ENCODE measurements at regions not wholly inside any gene's neighbourhood (a gene's known extent, or its start where the extent isn't known, plus 50 kb on each side); places are given as distances from the start of the nearest gene placed in this dataset.

DNA sequence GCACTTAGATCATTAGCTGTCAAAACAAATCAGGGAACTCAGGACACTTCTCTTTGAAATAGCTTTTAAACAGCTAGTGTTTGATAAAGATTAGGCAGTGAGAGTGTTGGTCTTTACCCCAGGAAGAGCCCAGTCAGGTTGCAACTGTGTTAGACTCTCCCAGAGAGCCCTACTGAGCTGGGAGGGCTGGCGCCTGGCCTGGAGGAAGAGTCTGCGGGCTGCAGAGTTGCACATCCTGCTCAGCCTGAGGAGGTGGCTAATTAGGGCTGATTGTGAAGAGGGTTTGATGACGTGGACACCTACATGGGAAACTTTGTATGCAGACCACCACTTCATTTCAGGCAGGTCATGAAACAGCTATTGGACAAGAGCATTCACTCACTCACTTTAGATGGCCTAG is 112.0 kb downstream of the TMEM174 start:
- Mint-ChIP-seq H3K27ac (no peak overlapping the region), H3K4me1 (ENCODE audit: low read depth) (no peaks in the 10 kb centered on the region), H3K9me3 (peaks cover 8% of the 10 kb centered on the region), H3K36me3 (ENCODE audit: low read depth) (no peaks in the 10 kb centered on the region), H3K4me3 (no peak overlapping the region), H3K27me3 (ENCODE audit: insufficient read depth) (peaks cover 28% of the 10 kb centered on the region)
- intact Hi-C loops (cut with micrococcal nuclease), result no loop called here
- DNase-seq (ENCODE audit: low spot score), result no peak

DNA sequence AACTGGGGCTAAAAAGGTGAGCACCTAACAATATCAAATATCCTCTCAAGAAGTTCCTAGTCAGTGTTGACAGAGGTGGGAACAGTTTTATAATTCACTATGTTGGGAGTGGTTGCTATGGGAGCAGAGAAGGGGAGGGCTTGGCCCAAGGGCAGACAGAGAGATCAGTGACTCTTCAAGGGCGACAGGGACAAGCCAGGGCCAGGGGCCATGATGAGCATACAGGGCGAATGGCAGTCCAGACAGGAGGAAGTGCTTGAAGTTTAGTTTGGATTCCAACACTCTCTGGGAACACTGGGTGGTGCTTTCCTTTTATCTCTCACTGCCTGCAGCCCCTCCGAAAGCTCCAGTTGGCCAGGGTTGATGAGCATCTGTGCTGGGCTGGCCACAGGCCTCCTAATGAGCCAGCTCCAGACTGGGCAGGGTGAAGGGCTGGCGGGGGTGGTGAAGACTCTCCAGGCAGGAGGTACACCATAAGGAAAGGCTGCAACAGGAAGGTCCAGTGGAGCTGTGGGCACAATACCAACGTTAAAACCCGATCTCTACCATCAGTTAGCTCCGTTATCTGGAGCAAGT is 111.3 kb downstream of the TMEM174 start:
- Mint-ChIP-seq H3K27ac (no peak overlapping the region), H3K4me3 (no peak overlapping the region), H3K36me3 (ENCODE audit: low read depth) (no peaks in the 10 kb centered on the region), H3K27me3 (ENCODE audit: insufficient read depth) (peaks cover 30% of the 10 kb centered on the region), H3K4me1 (ENCODE audit: low read depth) (no peaks in the 10 kb centered on the region), H3K9me3 (peaks cover 8% of the 10 kb centered on the region)
- intact Hi-C loops (cut with micrococcal nuclease), result no loop called here
- DNase-seq (ENCODE audit: low spot score), result no peak

DNA sequence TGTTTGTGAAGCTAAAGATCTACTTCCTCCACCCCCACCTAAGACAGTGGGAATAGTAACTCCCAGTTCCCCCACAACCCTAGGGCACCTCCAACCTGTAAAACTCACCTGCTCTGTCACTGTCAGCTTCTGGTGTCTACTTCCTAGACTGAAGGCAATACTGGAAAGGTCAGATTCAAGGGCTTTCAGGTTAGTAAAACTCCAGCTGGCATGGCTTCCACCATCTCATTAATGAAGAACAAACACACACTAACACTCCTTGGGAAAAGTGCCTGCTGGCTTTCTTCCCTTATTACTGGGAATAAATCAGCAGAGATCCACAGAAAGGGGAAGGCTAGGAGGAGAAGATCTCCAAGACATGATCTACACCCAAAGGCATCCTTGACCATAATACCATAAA is 109.9 kb downstream of the TMEM174 start:
- no peak overlapping the region for H3K27ac Mint-ChIP-seq
- intact Hi-C loops (cut with micrococcal nuclease), result no loop called here
- H3K36me3 Mint-ChIP-seq (ENCODE audit: low read depth), result no peaks in the 10 kb centered on the region
- no peak for DNase-seq (ENCODE audit: low spot score)
- no peak overlapping the region for H3K4me3 Mint-ChIP-seq
- H3K4me1 Mint-ChIP-seq (ENCODE audit: low read depth), result no peaks in the 10 kb centered on the region
- peaks cover 30% of the 10 kb centered on the region for H3K27me3 Mint-ChIP-seq (ENCODE audit: insufficient read depth)
- peaks cover 8% of the 10 kb centered on the region for H3K9me3 Mint-ChIP-seq

DNA sequence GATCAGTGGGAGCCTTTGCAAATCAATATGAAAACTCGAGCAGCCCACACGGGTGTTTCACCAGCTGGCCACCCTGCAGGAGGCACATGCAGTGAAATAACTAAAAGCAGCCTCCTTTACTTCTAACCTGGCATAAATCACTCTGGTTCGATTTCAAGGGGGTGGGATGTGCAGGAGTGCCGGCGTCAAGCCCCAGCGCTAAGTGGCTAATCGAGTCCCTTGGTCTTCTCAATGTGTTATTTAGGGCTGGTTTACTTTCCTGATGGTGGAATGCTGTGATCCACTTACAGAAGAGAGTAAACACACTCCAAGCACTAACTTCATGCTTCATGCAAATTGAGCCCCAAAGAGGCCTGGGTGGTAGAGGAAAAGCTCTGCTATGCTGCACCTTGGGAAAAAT is 109.4 kb downstream of the TMEM174 start:
- peaks cover 8% of the 10 kb centered on the region for H3K9me3 Mint-ChIP-seq
- peaks cover 30% of the 10 kb centered on the region for H3K27me3 Mint-ChIP-seq (ENCODE audit: insufficient read depth)

DNA sequence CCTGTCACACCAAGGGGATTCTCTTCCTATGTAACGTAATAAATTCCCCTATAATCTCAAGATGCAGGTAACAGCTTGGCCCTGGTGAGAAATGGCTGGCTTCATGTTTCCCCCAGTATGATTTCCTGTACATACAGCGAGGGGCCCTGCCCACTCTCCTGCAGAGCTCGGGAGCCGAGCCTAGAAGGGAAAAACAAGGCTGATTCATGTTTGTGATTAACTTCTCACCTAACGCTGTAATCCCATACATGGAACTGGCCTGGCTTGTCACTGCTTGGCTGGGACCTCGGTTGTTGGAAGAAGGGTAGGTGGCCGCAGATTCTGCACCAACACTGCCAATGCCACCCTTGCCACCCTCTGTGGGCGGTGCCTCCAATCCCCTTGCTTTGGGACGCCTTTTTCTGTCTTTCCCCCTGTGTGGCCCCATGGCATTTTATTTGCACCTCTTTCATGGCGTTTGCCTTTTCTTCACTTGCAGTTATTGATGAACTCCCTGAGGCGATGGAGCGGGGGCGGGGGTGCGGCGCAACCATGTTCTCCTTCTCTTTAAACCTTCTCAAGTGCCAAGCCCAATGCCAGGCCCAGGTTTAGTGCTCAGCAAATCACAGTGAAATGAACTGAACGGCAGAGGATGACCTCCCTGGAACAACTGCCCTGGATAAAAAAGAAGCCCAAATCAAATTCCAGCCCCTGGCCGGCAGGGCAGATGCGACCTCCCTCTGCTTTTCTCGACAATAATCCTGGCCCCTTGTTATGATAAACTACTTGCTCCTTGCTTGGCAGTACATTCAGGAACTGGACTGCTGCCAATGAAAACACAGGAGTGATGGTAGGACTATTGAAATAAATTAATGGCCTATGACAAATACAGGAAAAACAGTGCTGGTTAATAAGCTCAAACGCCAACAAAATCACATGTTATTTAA is 108.1 kb downstream of the TMEM174 start:
- H3K4me1 Mint-ChIP-seq (ENCODE audit: low read depth), result no peaks in the 10 kb centered on the region
- H3K9me3 Mint-ChIP-seq, result no peaks in the 10 kb centered on the region
- peaks cover 33% of the 10 kb centered on the region for H3K27me3 Mint-ChIP-seq (ENCODE audit: insufficient read depth)
- no peak overlapping the region for H3K4me3 Mint-ChIP-seq
- intact Hi-C loops (cut with micrococcal nuclease), result no loop called here
- no peaks in the 10 kb centered on the region for H3K36me3 Mint-ChIP-seq (ENCODE audit: low read depth)
- no peak for DNase-seq (ENCODE audit: low spot score)
- H3K27ac Mint-ChIP-seq, result no peak overlapping the region

More for the DNA sequence above, 109.4 kb downstream of the TMEM174 start:
- no peak overlapping the region for H3K4me3 Mint-ChIP-seq
- no peaks in the 10 kb centered on the region for H3K4me1 Mint-ChIP-seq (ENCODE audit: low read depth)
- intact Hi-C loops (cut with micrococcal nuclease), result no loop called here
- no peaks in the 10 kb centered on the region for H3K36me3 Mint-ChIP-seq (ENCODE audit: low read depth)
- H3K27ac Mint-ChIP-seq, result no peak overlapping the region
- no peak for DNase-seq (ENCODE audit: low spot score)

DNA sequence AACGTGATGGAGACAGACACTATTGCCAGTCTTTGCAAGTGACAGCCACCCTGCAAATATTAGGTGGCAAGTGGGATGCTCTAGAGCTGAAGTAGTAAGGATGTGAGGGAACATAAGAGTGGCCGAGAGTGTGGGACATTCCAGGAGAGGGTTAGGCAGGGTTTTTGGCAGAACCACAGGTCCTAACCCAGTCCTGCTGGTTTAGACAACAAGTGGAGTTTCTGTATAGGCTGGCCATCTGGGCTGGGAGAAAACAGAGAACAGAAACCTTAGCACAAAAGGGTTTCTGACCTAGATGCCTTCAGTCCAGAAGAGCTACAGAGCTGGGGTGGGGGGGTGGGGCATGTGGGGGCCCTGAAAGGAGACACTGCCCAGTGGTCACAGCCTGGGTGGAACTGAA is 107.4 kb downstream of the TMEM174 start:
- Mint-ChIP-seq H3K4me1 (ENCODE audit: low read depth) (no peaks in the 10 kb centered on the region), H3K36me3 (ENCODE audit: low read depth) (no peaks in the 10 kb centered on the region), H3K27me3 (ENCODE audit: insufficient read depth) (peaks cover 31% of the 10 kb centered on the region), H3K9me3 (no peaks in the 10 kb centered on the region), H3K27ac (no peak overlapping the region), H3K4me3 (no peak overlapping the region)
- intact Hi-C loops (cut with micrococcal nuclease), result no loop called here
- no peak for DNase-seq (ENCODE audit: low spot score)

DNA sequence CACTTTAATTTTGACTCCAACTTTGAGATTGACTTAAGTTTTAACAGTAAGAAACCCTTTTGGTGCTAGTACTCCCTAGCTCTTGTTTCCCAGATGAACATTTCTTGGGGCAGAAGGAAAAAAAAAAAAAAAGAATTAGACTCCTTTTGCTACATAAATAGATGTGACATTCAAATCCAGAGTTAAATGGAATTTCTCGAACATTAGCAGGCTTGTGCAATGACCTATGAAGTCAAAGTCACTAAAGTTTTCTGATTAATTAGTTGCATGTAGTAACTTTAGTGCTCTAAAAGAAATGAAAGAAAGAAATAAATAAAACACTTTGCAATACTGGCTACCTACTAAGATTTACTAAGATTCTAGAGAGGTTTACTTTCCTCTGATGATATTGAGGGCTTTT is 106.8 kb downstream of the TMEM174 start:
- H3K27me3 Mint-ChIP-seq (ENCODE audit: insufficient read depth), result peaks cover 31% of the 10 kb centered on the region
- H3K9me3 Mint-ChIP-seq, result no peaks in the 10 kb centered on the region

DNA sequence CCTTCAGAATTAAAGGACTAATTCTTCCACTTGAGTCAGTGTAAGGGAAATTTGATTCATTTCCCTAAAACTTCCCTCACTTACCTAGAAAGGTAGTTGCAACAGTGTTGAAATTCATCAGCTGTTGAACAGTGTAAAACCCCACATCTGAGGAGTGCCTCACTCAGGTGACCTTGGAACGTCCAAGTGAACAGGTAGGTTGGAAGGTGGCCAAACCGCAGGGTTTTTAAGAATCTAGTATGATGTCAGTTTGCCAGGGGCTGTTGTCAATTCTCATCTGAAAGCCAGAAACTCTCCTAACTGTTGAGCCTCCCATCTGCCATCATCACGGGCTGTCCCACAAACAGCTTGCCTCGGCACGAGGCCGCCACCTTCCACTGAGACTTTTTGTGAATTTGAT is 105.7 kb downstream of the TMEM174 start:
- Mint-ChIP-seq H3K36me3 (ENCODE audit: low read depth) (no peaks in the 10 kb centered on the region), H3K9me3 (no peaks in the 10 kb centered on the region), H3K4me3 (no peak overlapping the region), H3K27ac (no peak overlapping the region), H3K4me1 (ENCODE audit: low read depth) (no peaks in the 10 kb centered on the region), H3K27me3 (ENCODE audit: insufficient read depth) (peaks cover 28% of the 10 kb centered on the region)
- no peak for DNase-seq (ENCODE audit: low spot score)
- intact Hi-C loops (cut with micrococcal nuclease), result no loop called here

More for the DNA sequence above, 106.8 kb downstream of the TMEM174 start:
- no peak overlapping the region for H3K4me3 Mint-ChIP-seq
- H3K4me1 Mint-ChIP-seq (ENCODE audit: low read depth), result no peaks in the 10 kb centered on the region
- H3K27ac Mint-ChIP-seq, result no peak overlapping the region
- H3K36me3 Mint-ChIP-seq (ENCODE audit: low read depth), result no peaks in the 10 kb centered on the region
- intact Hi-C loops (cut with micrococcal nuclease), result no loop called here
- DNase-seq (ENCODE audit: low spot score), result no peak

DNA sequence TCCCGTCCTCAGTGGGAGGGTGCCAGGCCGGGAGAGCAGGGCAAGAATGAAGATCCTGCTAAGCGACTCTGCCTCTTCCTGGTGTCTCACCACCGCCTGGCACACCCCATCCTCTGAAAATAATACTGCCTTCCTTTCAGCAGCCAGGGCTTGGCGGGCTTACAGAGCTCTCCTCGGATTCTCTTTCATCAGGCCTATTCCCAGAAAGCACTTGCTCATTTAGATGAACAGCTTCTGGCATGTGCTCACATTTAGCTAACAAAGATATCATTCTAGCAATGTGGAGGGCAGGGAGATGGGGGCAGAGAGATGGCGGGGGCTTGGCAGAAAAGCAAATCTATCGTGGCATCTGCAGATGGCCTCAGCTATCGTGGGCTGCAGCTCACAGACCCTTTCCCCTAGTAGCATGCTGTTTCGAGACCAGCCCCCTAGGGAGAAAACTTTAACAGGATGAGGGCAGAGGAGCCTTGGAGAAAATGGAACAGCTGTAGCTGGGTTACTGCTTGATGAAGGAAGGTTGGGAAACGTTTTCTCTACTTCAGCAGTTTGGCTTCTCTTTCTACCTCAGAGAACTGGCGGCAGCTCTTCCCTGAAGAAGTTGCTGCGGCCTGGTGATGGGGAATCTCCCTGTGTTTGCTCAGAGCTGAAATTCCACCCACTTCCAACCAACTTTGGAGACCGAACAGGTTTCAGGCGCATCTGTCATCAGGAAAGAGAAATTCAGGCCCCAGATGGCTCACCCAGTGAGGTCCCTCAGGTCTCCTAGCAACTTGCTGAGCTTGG is 102.1 kb downstream of the TMEM174 start:
- peaks cover 16% of the 10 kb centered on the region for H3K27me3 Mint-ChIP-seq (ENCODE audit: insufficient read depth)
- no peaks in the 10 kb centered on the region for H3K9me3 Mint-ChIP-seq
- no peak overlapping the region for H3K4me3 Mint-ChIP-seq
- H3K27ac Mint-ChIP-seq, result no peak overlapping the region
- H3K4me1 Mint-ChIP-seq (ENCODE audit: low read depth), result no peaks in the 10 kb centered on the region
- DNase-seq (ENCODE audit: low spot score), result no peak
- intact Hi-C loops (cut with micrococcal nuclease), result no loop called here
- H3K36me3 Mint-ChIP-seq (ENCODE audit: low read depth), result no peaks in the 10 kb centered on the region

DNA sequence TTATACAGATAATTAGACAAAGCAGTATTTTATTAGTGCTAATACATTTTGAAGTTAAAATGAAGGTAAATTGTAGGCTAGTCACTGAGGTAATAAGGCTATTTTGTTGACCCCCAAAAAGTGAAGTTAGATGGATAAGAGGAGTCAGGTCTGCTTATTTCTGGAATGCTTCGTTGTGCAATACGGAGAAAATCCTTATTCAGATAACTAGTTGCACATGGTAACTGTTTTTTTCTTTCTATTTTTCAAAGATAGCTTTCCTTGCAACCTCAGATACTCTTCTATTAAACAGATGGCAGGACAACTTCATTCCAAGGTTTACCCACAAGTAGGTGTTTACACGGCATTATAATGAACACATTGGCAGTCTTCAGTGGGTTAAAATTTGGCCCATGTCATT is 101.1 kb downstream of the TMEM174 start:
- Mint-ChIP-seq H3K27ac (no peak overlapping the region), H3K36me3 (ENCODE audit: low read depth) (no peaks in the 10 kb centered on the region), H3K4me3 (no peak overlapping the region), H3K9me3 (no peaks in the 10 kb centered on the region), H3K27me3 (ENCODE audit: insufficient read depth) (peaks cover 19% of the 10 kb centered on the region), H3K4me1 (ENCODE audit: low read depth) (no peaks in the 10 kb centered on the region)
- intact Hi-C loops (cut with micrococcal nuclease), result no loop called here
- DNase-seq (ENCODE audit: low spot score), result no peak

DNA sequence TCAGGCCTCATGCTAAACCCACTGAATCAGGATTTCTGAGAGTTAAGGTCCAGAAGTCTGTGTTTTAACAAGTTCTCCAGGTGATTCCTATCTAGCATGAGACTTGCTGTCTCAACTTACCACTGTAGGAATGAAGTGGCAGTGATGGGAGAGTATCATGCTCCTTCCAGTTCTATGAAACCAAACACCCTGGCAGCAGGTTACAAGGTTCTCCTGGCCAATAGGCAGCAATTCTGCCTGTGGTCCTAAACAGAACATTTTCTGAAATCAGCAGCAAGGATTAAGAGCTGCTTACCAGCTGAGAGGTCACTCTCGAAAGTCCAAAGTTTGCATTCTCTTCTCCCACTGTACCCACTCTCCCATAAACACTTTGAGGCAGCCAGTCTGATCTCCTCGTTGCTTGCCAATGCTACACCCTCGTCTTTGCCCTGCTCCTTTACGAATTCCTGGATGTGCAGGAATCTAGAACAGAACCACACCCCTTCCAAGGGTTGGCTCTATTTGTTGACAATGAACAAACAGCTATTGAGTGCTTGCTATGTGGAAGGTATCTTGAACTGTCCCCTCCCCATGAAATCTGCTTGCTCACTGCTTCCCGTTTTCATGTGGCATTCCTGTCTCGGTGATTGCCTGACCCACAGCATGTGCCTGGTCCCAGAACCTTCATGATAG is 100.5 kb downstream of the TMEM174 start:
- intact Hi-C loops (cut with micrococcal nuclease), result no loop called here
- DNase-seq (ENCODE audit: low spot score), result no peak
- no peaks in the 10 kb centered on the region for H3K4me1 Mint-ChIP-seq (ENCODE audit: low read depth)
- no peak overlapping the region for H3K27ac Mint-ChIP-seq
- H3K36me3 Mint-ChIP-seq (ENCODE audit: low read depth), result no peaks in the 10 kb centered on the region
- peaks cover 19% of the 10 kb centered on the region for H3K27me3 Mint-ChIP-seq (ENCODE audit: insufficient read depth)
- no peaks in the 10 kb centered on the region for H3K9me3 Mint-ChIP-seq
- H3K4me3 Mint-ChIP-seq, result no peak overlapping the region

DNA sequence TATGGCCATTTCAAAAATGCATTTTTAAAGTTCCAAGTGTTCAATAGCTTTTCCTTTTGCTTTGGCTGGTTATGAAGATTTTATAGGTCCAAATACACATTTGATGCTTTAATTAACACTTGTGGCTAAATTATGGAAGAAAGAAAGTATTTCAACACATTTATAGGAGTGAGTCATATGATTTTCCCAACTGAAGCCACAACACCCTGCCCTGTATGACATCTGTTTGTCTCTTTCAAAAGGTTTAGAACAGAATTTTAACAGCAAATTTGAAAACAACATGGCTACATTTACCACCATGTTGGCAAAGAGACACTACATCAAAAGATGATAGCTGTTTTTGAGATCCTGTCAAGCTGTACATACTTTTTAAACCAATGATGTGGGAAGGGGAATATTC is 99.4 kb downstream of the TMEM174 start:
- no peak overlapping the region for H3K4me3 Mint-ChIP-seq
- no peaks in the 10 kb centered on the region for H3K36me3 Mint-ChIP-seq (ENCODE audit: low read depth)
- H3K27ac Mint-ChIP-seq, result no peak overlapping the region
- DNase-seq (ENCODE audit: low spot score), result no peak
- H3K27me3 Mint-ChIP-seq (ENCODE audit: insufficient read depth), result peaks cover 21% of the 10 kb centered on the region
- H3K4me1 Mint-ChIP-seq (ENCODE audit: low read depth), result no peaks in the 10 kb centered on the region
- H3K9me3 Mint-ChIP-seq, result no peaks in the 10 kb centered on the region
- intact Hi-C loops (cut with micrococcal nuclease), result no loop called here
